ENCODE measurements at regions not wholly inside any gene's neighbourhood (a gene's known extent, or its start where the extent isn't known, plus 50 kb on each side); places are given as distances from the start of the nearest gene placed in this dataset.

DNA sequence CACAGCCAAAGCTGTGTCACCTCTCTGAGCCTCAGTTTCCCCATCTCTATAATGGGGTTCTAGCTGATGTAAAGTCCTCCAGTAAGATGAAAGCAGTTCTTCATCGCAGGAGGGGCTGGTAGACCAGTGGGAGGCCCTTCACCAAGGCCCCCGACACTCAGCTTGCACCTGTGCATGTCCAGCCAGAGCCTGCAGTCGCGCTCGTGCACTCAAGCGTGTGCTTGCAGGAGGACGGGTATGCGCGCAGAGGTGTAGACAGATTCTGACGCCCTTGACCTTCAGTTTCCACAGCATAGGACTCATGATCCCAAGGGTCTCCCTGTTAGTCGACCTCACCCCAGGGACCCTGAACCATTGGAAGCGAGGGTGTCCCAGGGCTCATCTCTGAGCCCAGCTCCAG, 633.7 kb downstream of the TBC1D22A start:
- H3K27me3 ChIP-seq (ENCODE audit: insufficient read depth in 3 of 3, low read length in 2 of 3) = peaks cover 0 to 2% (median 0%) of the 10 kb centered on the region in 3 donors
- no peaks in the 10 kb centered on the region for H3K4me1 ChIP-seq
- WGBS, 3 donors = 89 to 94% (median 90%) methylated on average over 12 of the region's 12 CpGs
- no peak for DNase-seq
- no peaks in the 10 kb centered on the region for H3K36me3 ChIP-seq (ENCODE audit: insufficient read depth in 1 of 2, low read depth in 1 of 2)
- intact Hi-C loops (cut with DNase I) = no loop called here
- TF ChIP-seq, protein P1, sequence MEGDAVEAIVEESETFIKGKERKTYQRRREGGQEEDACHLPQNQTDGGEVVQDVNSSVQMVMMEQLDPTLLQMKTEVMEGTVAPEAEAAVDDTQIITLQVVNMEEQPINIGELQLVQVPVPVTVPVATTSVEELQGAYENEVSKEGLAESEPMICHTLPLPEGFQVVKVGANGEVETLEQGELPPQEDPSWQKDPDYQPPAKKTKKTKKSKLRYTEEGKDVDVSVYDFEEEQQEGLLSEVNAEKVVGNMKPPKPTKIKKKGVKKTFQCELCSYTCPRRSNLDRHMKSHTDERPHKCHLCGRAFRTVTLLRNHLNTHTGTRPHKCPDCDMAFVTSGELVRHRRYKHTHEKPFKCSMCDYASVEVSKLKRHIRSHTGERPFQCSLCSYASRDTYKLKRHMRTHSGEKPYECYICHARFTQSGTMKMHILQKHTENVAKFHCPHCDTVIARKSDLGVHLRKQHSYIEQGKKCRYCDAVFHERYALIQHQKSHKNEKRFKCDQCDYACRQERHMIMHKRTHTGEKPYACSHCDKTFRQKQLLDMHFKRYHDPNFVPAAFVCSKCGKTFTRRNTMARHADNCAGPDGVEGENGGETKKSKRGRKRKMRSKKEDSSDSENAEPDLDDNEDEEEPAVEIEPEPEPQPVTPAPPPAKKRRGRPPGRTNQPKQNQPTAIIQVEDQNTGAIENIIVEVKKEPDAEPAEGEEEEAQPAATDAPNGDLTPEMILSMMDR (IDR thresholded peaks at IDR 0.05) = no peak
- H3K9me3 ChIP-seq = no peaks in the 10 kb centered on the region
- no peak overlapping the region for H3K27ac ChIP-seq
- ATAC-seq = no peak
- no peak overlapping the region for H3K4me3 ChIP-seq

GRCh38 chr22:47395481-47395880, 633.0 kb downstream of the TBC1D22A start:
- TF ChIP-seq, protein P1 (IDR thresholded peaks at IDR 0.05) = no peak
- Histone ChIP-seq H3K4me1 (no peaks in the 10 kb centered on the region), H3K27me3 (ENCODE audit: insufficient read depth in 3 of 3, low read length in 2 of 3) (peaks cover 0 to 1% (median 0%) of the 10 kb centered on the region in 3 donors), H3K27ac (no peak overlapping the region), H3K9me3 (no peaks in the 10 kb centered on the region), H3K36me3 (ENCODE audit: insufficient read depth in 1 of 2, low read depth in 1 of 2) (no peaks in the 10 kb centered on the region), H3K4me3 (no peak overlapping the region)
- DNase-seq = no peak
- intact Hi-C loops (cut with DNase I) = no loop called here
- 38 to 42% (median 39%) methylated on average over 8 of the region's 8 CpGs for WGBS, 3 donors
- ATAC-seq = no peak

GRCh38 chr22:47394504-47395440, 632.3 kb downstream of the TBC1D22A start:
- H3K9me3 ChIP-seq = no peaks in the 10 kb centered on the region
- DNase-seq (no peak), ATAC-seq (no peak)
- no peaks in the 10 kb centered on the region for H3K36me3 ChIP-seq (ENCODE audit: insufficient read depth in 1 of 2, low read depth in 1 of 2)
- no peak overlapping the region for H3K4me3 ChIP-seq
- no peak overlapping the region for H3K27ac ChIP-seq
- H3K27me3 ChIP-seq (ENCODE audit: insufficient read depth in 3 of 3, low read length in 2 of 3) = peaks cover 0 to 2% (median 0%) of the 10 kb centered on the region in 3 donors
- H3K4me1 ChIP-seq = no peaks in the 10 kb centered on the region
- TF ChIP-seq, protein P1 (IDR thresholded peaks at IDR 0.05) = no peak
- 77 to 81% (median 79%) methylated on average over 12 of the region's 12 CpGs for whole genome bisulfite sequencing, 3 donors
- intact Hi-C loops (cut with DNase I) = no loop called here

GRCh38 chr22:47393191-47393590, 630.7 kb downstream of the TBC1D22A start:
- intact Hi-C loops (cut with DNase I) = no loop called here
- peaks cover 0 to 2% (median 0%) of the 10 kb centered on the region in 3 donors for H3K27me3 ChIP-seq (ENCODE audit: insufficient read depth in 3 of 3, low read length in 2 of 3)
- H3K36me3 ChIP-seq (ENCODE audit: insufficient read depth in 1 of 2, low read depth in 1 of 2) = no peaks in the 10 kb centered on the region
- no peaks in the 10 kb centered on the region for H3K4me1 ChIP-seq
- TF ChIP-seq, protein P1 (IDR thresholded peaks at IDR 0.05) = no peak
- H3K27ac ChIP-seq = no peak overlapping the region
- no peak overlapping the region for H3K4me3 ChIP-seq
- DNase-seq = no peak
- ATAC-seq = no peak
- 49 to 70% (median 54%) methylated on average over 9 of the region's 9 CpGs for WGBS, 3 donors
- no peaks in the 10 kb centered on the region for H3K9me3 ChIP-seq

Measured in psoas muscle (tissue), 7 donors.